GM12878 (cell line): ENCODE measurements at regions not wholly inside any gene's neighbourhood (a gene's known extent, or its start where the extent isn't known, plus 50 kb on each side); places are given as distances from the start of the nearest gene placed in this dataset.

Experiments
- FOS ChIP-seq: IDR thresholded peaks from 3 replicates; pipeline ENCODE4 v1.6.1; 2011; ENCODE audit warnings: borderline replicate concordance; ENCODE audit not compliant: insufficient read length; ENCODE audit errors: extremely low read depth
- HDGF ChIP-seq: fragments of 450-650 bp; IDR thresholded peaks from 2 replicates; pipeline ENCODE4 v1.6.1; 2016; ENCODE audit warnings: antibody characterized with exemption
- IRF5 ChIP-seq: fragments of 450-650 bp; IDR thresholded peaks from 2 replicates; pipeline ENCODE4 v1.6.1; 2017; ENCODE audit warnings: borderline replicate concordance
- NFXL1 ChIP-seq: fragments of 450-650 bp; IDR thresholded peaks from 2 replicates; pipeline ENCODE4 v1.6.1; 2017; ENCODE audit warnings: antibody characterized with exemption, mild to moderate bottlenecking, borderline replicate concordance
- POLR2AphosphoS5 ChIP-seq: IDR thresholded peaks from 2 replicates; pipeline ENCODE4 v1.6.1; 2011; ENCODE audit warnings: mild to moderate bottlenecking, low read length, inconsistent platforms
- REST ChIP-seq: IDR thresholded peaks from 2 replicates; pipeline ENCODE4 v1.6.1; 2012; ENCODE audit warnings: mild to moderate bottlenecking, low read depth, low read length
- SMAD5 ChIP-seq: IDR thresholded peaks from 2 replicates; pipeline ENCODE4 v1.6.1; 2016; ENCODE audit warnings: antibody characterized with exemption, low read depth
- TF ChIP-seq, protein P1 (sequence below): IDR thresholded peaks from 2 replicates; pipeline ENCODE4 v1.6.1; 2011; ENCODE audit warnings: borderline replicate concordance, low read depth, mild to moderate bottlenecking, moderate library complexity, low read length; ENCODE audit not compliant: insufficient read depth, poor library complexity, severe bottlenecking
- TF ChIP-seq, protein P2 (sequence below), 3 experiments: IDR thresholded peaks in 2 of 3; conservative IDR thresholded peaks in 1 of 3; 2 replicates each; pipeline ENCODE4 v1.5.1; 2011; ENCODE audit warnings: low read depth in 3 of 3, low read length in 3 of 3, mild to moderate bottlenecking in 3 of 3, control low read depth in 2 of 3, moderate library complexity in 2 of 3, inconsistent platforms in 1 of 3, mixed read lengths in 1 of 3; ENCODE audit not compliant: control insufficient read depth in 2 of 3, insufficient read depth in 1 of 3; ENCODE audit errors: extremely low read depth in 1 of 3

DNA sequence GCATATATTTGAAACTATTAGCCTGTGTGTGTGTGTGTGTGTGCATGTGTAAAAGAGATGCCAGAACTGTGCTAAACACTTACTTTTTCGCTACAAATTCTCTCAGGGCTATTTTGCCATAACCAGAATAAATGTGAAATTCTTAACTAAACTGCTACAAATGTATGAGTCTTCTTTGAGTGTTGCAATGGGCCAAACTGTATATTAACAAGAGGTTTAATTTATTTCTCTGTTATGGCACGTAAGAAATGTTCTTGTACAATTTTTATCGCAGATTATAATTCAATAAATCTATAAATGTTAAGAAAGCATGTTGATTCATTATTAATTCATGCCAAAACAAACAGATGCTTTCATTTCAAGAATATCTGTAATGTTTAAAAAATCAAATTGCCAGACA is 454.5 kb upstream of the PCDH7 start:
- no peak for TF ChIP-seq NFXL1
- TF ChIP-seq, protein P1, sequence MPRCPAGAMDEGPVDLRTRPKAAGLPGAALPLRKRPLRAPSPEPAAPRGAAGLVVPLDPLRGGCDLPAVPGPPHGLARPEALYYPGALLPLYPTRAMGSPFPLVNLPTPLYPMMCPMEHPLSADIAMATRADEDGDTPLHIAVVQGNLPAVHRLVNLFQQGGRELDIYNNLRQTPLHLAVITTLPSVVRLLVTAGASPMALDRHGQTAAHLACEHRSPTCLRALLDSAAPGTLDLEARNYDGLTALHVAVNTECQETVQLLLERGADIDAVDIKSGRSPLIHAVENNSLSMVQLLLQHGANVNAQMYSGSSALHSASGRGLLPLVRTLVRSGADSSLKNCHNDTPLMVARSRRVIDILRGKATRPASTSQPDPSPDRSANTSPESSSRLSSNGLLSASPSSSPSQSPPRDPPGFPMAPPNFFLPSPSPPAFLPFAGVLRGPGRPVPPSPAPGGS = no peak
- no peak for TF ChIP-seq HDGF
- TF ChIP-seq, protein P2, sequence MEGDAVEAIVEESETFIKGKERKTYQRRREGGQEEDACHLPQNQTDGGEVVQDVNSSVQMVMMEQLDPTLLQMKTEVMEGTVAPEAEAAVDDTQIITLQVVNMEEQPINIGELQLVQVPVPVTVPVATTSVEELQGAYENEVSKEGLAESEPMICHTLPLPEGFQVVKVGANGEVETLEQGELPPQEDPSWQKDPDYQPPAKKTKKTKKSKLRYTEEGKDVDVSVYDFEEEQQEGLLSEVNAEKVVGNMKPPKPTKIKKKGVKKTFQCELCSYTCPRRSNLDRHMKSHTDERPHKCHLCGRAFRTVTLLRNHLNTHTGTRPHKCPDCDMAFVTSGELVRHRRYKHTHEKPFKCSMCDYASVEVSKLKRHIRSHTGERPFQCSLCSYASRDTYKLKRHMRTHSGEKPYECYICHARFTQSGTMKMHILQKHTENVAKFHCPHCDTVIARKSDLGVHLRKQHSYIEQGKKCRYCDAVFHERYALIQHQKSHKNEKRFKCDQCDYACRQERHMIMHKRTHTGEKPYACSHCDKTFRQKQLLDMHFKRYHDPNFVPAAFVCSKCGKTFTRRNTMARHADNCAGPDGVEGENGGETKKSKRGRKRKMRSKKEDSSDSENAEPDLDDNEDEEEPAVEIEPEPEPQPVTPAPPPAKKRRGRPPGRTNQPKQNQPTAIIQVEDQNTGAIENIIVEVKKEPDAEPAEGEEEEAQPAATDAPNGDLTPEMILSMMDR (IDR thresholded peaks at IDR 0.05 in 2 of 3, conservative IDR thresholded peaks at IDR 0.05 in 1 of 3; ENCODE audit: control insufficient read depth in 2 of 3, extremely low read depth in 1 of 3, insufficient read depth in 1 of 3, low read depth in 3 of 3, low read length in 3 of 3) = no peak
- no peak for TF ChIP-seq REST
- TF ChIP-seq IRF5 = no peak
- no peak for TF ChIP-seq SMAD5
- no peak for TF ChIP-seq POLR2AphosphoS5
- TF ChIP-seq FOS = no peak
